Activated naive CD8-positive, alpha-beta T cell treated with anti-CD3 and anti-CD28 coated beads for 36 hours (primary cell): ENCODE measurements at regions not wholly inside any gene's neighbourhood (a gene's known extent, or its start where the extent isn't known, plus 50 kb on each side); places are given as distances from the start of the nearest gene placed in this dataset.

Source experiments
- DNase-seq: peaks from one replicate; pipeline ENCODE4 v3.0.0; 2021
- H3K27ac Mint-ChIP-seq: one replicate; pipeline ENCODE4 v1.8.0; 2022; ENCODE audit warnings: mild to moderate bottlenecking, moderate library complexity, mixed read lengths
- H3K27me3 Mint-ChIP-seq: one replicate; pipeline ENCODE4 v1.8.0; 2022; ENCODE audit warnings: mild to moderate bottlenecking, mixed read lengths
- H3K36me3 Mint-ChIP-seq: one replicate; pipeline ENCODE4 v1.8.0; 2021; ENCODE audit warnings: mild to moderate bottlenecking, mixed read lengths
- H3K4me1 Mint-ChIP-seq: one replicate; pipeline ENCODE4 v1.8.0; 2021; ENCODE audit warnings: mixed read lengths
- H3K4me3 Mint-ChIP-seq: one replicate; pipeline ENCODE4 v1.8.0; 2022; ENCODE audit warnings: mild to moderate bottlenecking, moderate library complexity, mixed read lengths
- H3K9me3 Mint-ChIP-seq: one replicate; pipeline ENCODE4 v1.8.0; 2022; ENCODE audit warnings: mixed read lengths

GRCh38 chr6:14328163-14328562 is 210.6 kb downstream of the CD83 start:
- H3K4me3 Mint-ChIP-seq, result no peak overlapping the region
- H3K27me3 Mint-ChIP-seq, result no peaks in the 10 kb centered on the region
- H3K9me3 Mint-ChIP-seq, result no peaks in the 10 kb centered on the region
- DNase-seq, result no peak
- H3K4me1 Mint-ChIP-seq, result peaks cover 7% of the 10 kb centered on the region
- H3K27ac Mint-ChIP-seq, result no peak overlapping the region
- H3K36me3 Mint-ChIP-seq, result peaks cover 1% of the 10 kb centered on the region

- Mint-ChIP-seq H3K4me1 (no peaks in the 10 kb centered on the region), H3K4me3 (no peak overlapping the region), H3K9me3 (peaks cover 7% of the 10 kb centered on the region), H3K36me3 (no peaks in the 10 kb centered on the region), H3K27me3 (no peaks in the 10 kb centered on the region), H3K27ac (no peak overlapping the region)
- DNase-seq, result no peak
These were observed 216.2 kb downstream of the CD83 start for GRCh38 chr6:14333556-14334305.

GRCh38 chr6:14335071-14335470 is 217.5 kb downstream of the CD83 start:
- Mint-ChIP-seq H3K27me3 (no peaks in the 10 kb centered on the region), H3K36me3 (no peaks in the 10 kb centered on the region), H3K9me3 (peaks cover 7% of the 10 kb centered on the region), H3K27ac (no peak overlapping the region), H3K4me1 (no peaks in the 10 kb centered on the region), H3K4me3 (no peak overlapping the region)
- DNase-seq, result no peak

GRCh38 chr6:14337152-14337551 is 219.6 kb downstream of the CD83 start:
- DNase-seq, result no peak
- Mint-ChIP-seq H3K27me3 (no peaks in the 10 kb centered on the region), H3K9me3 (peaks cover 7% of the 10 kb centered on the region), H3K27ac (no peak overlapping the region), H3K36me3 (no peaks in the 10 kb centered on the region), H3K4me1 (no peaks in the 10 kb centered on the region), H3K4me3 (no peak overlapping the region)

GRCh38 chr6:14339172-14339571 is 221.6 kb downstream of the CD83 start:
- Mint-ChIP-seq H3K9me3 (peaks cover 7% of the 10 kb centered on the region), H3K27me3 (no peaks in the 10 kb centered on the region), H3K4me1 (no peaks in the 10 kb centered on the region), H3K36me3 (no peaks in the 10 kb centered on the region), H3K27ac (no peak overlapping the region), H3K4me3 (no peak overlapping the region)
- no peak for DNase-seq

GRCh38 chr6:14339711-14340584 is 222.4 kb downstream of the CD83 start:
- Mint-ChIP-seq H3K27ac (no peak overlapping the region), H3K27me3 (no peaks in the 10 kb centered on the region)

GRCh38 chr6:14344486-14344885 is 226.9 kb downstream of the CD83 start:
- no peak overlapping the region for H3K4me3 Mint-ChIP-seq
- no peak for DNase-seq
- H3K9me3 Mint-ChIP-seq, result no peaks in the 10 kb centered on the region
- no peaks in the 10 kb centered on the region for H3K27me3 Mint-ChIP-seq
- no peak overlapping the region for H3K27ac Mint-ChIP-seq
- H3K4me1 Mint-ChIP-seq, result peaks cover 6% of the 10 kb centered on the region
- H3K36me3 Mint-ChIP-seq, result no peaks in the 10 kb centered on the region

More at GRCh38 chr6:14339711-14340584, 222.4 kb downstream of the CD83 start:
- H3K9me3 Mint-ChIP-seq, result peaks cover 7% of the 10 kb centered on the region
- no peak overlapping the region for H3K4me3 Mint-ChIP-seq
- no peaks in the 10 kb centered on the region for H3K4me1 Mint-ChIP-seq
- H3K36me3 Mint-ChIP-seq, result no peaks in the 10 kb centered on the region
- DNase-seq, result no peak

- no peak overlapping the region for H3K27ac Mint-ChIP-seq
- no peaks in the 10 kb centered on the region for H3K27me3 Mint-ChIP-seq
- DNase-seq, result no peak
- H3K9me3 Mint-ChIP-seq, result peaks cover 2% of the 10 kb centered on the region
- H3K4me3 Mint-ChIP-seq, result no peak overlapping the region
- peaks cover 13% of the 10 kb centered on the region for H3K4me1 Mint-ChIP-seq
- no peaks in the 10 kb centered on the region for H3K36me3 Mint-ChIP-seq
These were observed 230.8 kb downstream of the CD83 start for GRCh38 chr6:14348389-14348788.

GRCh38 chr6:14349507-14349906 is 231.9 kb downstream of the CD83 start:
- peaks cover 2% of the 10 kb centered on the region for H3K9me3 Mint-ChIP-seq
- H3K27ac Mint-ChIP-seq, result no peak overlapping the region
- H3K27me3 Mint-ChIP-seq, result no peaks in the 10 kb centered on the region
- H3K4me3 Mint-ChIP-seq, result no peak overlapping the region
- DNase-seq, result no peak
- no peaks in the 10 kb centered on the region for H3K36me3 Mint-ChIP-seq
- peaks cover 24% of the 10 kb centered on the region for H3K4me1 Mint-ChIP-seq

- H3K4me1 Mint-ChIP-seq, result peaks cover 31% of the 10 kb centered on the region
- DNase-seq, result no peak
- no peaks in the 10 kb centered on the region for H3K27me3 Mint-ChIP-seq
- no peak overlapping the region for H3K4me3 Mint-ChIP-seq
- H3K36me3 Mint-ChIP-seq, result no peaks in the 10 kb centered on the region
- no peak overlapping the region for H3K27ac Mint-ChIP-seq
- peaks cover 2% of the 10 kb centered on the region for H3K9me3 Mint-ChIP-seq
These were observed 232.6 kb downstream of the CD83 start for GRCh38 chr6:14350210-14350609.

- Mint-ChIP-seq H3K4me3 (no peak overlapping the region), H3K4me1 (peaks cover 32% of the 10 kb centered on the region), H3K36me3 (peaks cover 1% of the 10 kb centered on the region), H3K9me3 (peaks cover 3% of the 10 kb centered on the region), H3K27ac (no peak overlapping the region), H3K27me3 (no peaks in the 10 kb centered on the region)
- no peak for DNase-seq
These were observed 235.7 kb downstream of the CD83 start for GRCh38 chr6:14353281-14353680.

- no peak overlapping the region for H3K4me3 Mint-ChIP-seq
- peaks cover 3% of the 10 kb centered on the region for H3K9me3 Mint-ChIP-seq
- H3K27ac Mint-ChIP-seq, result no peak overlapping the region
- H3K27me3 Mint-ChIP-seq, result no peaks in the 10 kb centered on the region
- H3K4me1 Mint-ChIP-seq, result peaks cover 32% of the 10 kb centered on the region
- peaks cover 1% of the 10 kb centered on the region for H3K36me3 Mint-ChIP-seq
- DNase-seq, result no peak
These were observed 236.2 kb downstream of the CD83 start for GRCh38 chr6:14353798-14354197.

- peaks cover 26% of the 10 kb centered on the region for H3K4me1 Mint-ChIP-seq
- no peak overlapping the region for H3K4me3 Mint-ChIP-seq
- H3K36me3 Mint-ChIP-seq, result peaks cover 1% of the 10 kb centered on the region
- H3K27ac Mint-ChIP-seq, result no peak overlapping the region
- H3K9me3 Mint-ChIP-seq, result peaks cover 3% of the 10 kb centered on the region
- no peaks in the 10 kb centered on the region for H3K27me3 Mint-ChIP-seq
- peak; percentile 45 for DNase-seq
These were observed 237.5 kb downstream of the CD83 start for GRCh38 chr6:14354919-14355572.

- Mint-ChIP-seq H3K4me3 (no peak overlapping the region), H3K27me3 (no peaks in the 10 kb centered on the region), H3K36me3 (peaks cover 1% of the 10 kb centered on the region), H3K9me3 (peaks cover 1% of the 10 kb centered on the region), H3K4me1 (peaks cover 13% of the 10 kb centered on the region), H3K27ac (no peak overlapping the region)
- DNase-seq, result no peak
These were observed 241.9 kb downstream of the CD83 start for GRCh38 chr6:14359438-14359837.

GRCh38 chr6:14360565-14360964 is 243.0 kb downstream of the CD83 start:
- H3K27me3 Mint-ChIP-seq, result no peaks in the 10 kb centered on the region

More at GRCh38 chr6:14360565-14360964, 243.0 kb downstream of the CD83 start:
- no peak for DNase-seq
- Mint-ChIP-seq H3K4me1 (peaks cover 4% of the 10 kb centered on the region), H3K27ac (no peak overlapping the region), H3K9me3 (no peaks in the 10 kb centered on the region), H3K4me3 (no peak overlapping the region), H3K36me3 (no peaks in the 10 kb centered on the region)
